ENCODE measurements at regions not wholly inside any gene's neighbourhood (a gene's known extent, or its start where the extent isn't known, plus 50 kb on each side); places are given as distances from the start of the nearest gene placed in this dataset.

GRCh38 chr10:58970160-58970915 lies 206.1 kb upstream of the PHYHIPL start:
- DNase-seq (ENCODE audit: low spot score) = no peak

DNA sequence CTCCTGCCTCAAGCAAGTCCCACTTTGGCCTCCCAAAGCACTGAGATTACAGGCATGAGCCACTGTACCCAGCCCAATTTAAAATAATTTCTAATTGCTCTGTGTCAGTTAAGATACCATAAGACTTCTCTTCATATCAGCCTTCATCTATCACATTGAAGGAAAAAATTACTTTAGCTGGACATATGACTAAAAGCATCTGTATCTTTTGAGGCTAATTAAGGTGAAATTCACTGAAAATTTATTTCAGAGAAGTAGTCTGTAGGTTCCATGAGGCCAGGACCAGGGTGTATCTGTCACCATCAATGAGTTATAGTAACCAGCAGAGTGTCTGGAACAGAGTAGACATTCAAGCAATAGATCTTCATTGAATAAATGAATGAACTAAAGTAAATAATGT lies 205.2 kb upstream of the PHYHIPL start:
- DNase-seq (ENCODE audit: low spot score) = no peak

DNA sequence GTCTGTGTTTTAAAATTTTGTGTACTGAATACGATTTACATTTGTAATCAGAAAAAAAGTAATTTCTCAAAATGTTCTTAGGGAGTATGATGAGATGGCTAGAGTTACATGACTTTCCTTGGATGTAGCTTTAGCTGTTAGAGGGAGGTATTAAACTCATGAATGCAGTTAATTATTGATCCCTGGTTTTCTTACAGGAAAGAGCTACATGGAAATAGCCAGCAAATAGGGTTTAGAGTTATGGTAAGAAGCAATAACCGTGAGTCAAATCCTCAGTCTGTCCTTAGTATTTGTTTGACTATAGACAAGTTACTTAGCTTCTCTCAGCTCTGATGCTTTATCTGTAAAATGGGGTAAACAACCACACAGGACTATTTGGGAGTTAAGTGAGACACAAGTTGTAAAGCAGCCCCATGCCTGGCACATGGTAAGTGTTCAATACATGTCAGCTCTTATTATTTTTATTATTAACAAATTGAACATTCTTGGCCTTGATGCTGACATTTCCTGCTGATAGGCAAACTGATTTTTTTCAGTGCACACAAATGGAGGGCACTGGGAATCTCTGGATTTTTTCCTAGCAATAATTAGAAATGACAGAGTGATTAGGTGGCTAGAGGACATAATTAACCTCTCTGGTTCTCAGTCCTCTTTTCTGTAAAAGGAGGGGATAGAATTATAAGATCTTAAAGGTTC lies 204.5 kb upstream of the PHYHIPL start:
- DNase-seq (ENCODE audit: low spot score) = no peak

GRCh38 chr10:58972576-58973234 lies 203.7 kb upstream of the PHYHIPL start:
- no peak for DNase-seq (ENCODE audit: low spot score)

- DNase-seq (ENCODE audit: low spot score) = no peak
Measured at GRCh38 chr10:58973235-58973595, 203.2 kb upstream of the PHYHIPL start.

GRCh38 chr10:58976254-58976653 lies 200.2 kb upstream of the PHYHIPL start:
- no peak for DNase-seq (ENCODE audit: low spot score)

- DNase-seq (ENCODE audit: low spot score) = no peak
Measured at GRCh38 chr10:58979711-58980110, 196.7 kb upstream of the PHYHIPL start.

- no peak for DNase-seq (ENCODE audit: low spot score)
Measured at GRCh38 chr10:58980826-58981415, 195.5 kb upstream of the PHYHIPL start.

DNA sequence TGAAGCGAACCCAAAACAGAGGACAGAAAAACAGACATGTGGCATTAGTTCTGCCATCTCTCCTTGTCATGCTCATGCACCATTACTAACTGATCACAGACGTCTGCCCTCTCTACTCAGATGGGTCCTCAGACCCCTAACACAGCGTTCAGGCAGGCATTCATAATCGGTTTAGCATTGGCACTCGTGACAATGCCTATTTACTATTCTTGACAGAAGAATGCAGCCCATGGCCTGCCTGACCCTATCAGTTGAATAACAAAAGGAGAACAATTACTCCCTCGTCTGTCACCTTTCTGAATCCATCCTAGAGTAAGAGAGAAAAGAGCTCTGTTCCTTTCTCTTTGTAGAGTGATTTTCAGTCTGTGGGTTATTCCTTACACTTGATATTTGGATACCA lies 194.6 kb upstream of the PHYHIPL start:
- no peak for DNase-seq (ENCODE audit: low spot score)

GRCh38 chr10:58982470-58983239 lies 193.8 kb upstream of the PHYHIPL start:
- no peak for DNase-seq (ENCODE audit: low spot score)

DNA sequence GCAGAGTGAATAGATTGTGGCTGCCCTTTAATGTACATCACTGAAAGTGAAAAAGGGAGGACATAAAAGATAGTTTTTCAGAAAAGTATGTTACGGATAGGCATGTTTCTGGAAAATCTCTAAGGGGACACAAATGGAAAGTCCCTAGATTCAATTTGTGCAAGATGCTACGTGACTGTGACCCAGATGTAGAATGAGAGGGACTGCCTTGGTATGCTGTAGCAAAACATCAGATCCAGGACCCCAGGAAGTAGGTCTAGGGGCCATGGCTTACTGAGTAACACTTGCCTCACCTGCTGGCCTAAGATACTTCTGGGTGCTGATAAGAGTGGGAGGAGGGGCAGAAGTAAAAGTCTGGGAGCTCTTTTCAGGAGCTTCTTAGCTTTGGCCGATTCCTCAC lies 191.2 kb upstream of the PHYHIPL start:
- DNase-seq (ENCODE audit: low spot score) = no peak

DNA sequence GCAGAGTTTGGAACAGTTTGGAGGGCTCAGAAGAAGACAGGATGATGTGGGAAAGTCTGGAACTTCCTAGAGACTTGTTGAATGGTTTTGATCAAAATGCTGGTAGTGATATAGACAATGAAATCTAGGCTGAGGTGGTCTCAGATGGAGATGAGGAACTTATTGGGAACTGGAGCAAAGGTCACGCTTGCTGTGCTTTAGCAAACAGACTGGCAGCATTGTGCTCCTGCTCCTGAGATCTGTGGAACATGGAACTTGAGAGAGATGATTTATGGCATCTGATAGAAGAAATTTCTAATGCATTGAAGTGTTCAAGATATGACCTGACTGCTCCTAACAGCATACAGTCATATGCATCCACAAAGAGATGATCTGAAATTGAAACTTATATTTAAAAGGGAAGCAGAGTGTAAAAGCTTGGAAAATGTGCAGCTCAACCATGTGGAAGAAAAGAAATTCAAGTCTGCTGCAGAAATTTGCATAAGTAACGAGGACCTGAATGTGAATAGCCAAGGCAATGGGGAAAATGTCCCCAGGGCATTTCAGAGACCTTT lies 186.9 kb upstream of the PHYHIPL start:
- no peak for DNase-seq (ENCODE audit: low spot score)

GRCh38 chr10:58990693-58991092 lies 185.8 kb upstream of the PHYHIPL start:
- DNase-seq (ENCODE audit: low spot score) = no peak

- no peak for DNase-seq (ENCODE audit: low spot score)
Measured at GRCh38 chr10:58991856-58992255, 184.6 kb upstream of the PHYHIPL start.

DNA sequence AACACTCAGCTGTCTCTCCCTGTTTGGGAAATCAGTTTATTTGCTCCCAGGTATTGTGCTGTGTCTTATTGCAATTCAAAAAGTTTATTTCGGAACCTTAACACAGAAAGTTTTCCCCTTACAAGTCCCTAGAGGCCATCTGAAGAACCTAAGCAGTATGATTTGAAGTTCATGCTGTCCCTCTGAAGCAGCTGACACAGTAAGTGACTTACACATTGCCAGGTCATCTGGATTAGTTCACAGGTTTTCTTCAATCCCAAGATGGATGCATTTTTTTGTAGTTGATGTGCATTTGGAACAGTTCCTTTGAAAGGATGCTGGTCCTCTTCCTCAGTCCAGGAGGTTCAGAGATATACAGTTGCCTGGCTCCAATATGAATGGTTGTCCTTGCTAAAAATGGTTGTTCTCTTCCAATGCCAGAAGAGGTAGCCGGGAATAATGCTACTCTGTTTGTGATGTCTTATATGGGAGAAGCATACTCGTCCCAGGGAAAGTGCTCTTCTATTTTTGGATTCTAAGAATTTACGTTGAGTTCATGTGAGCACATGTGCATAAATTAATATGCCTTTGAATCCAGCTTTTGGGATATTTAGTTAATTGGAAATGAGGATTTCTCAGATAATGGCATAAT lies 183.5 kb upstream of the PHYHIPL start:
- DNase-seq (ENCODE audit: low spot score) = no peak

DNA sequence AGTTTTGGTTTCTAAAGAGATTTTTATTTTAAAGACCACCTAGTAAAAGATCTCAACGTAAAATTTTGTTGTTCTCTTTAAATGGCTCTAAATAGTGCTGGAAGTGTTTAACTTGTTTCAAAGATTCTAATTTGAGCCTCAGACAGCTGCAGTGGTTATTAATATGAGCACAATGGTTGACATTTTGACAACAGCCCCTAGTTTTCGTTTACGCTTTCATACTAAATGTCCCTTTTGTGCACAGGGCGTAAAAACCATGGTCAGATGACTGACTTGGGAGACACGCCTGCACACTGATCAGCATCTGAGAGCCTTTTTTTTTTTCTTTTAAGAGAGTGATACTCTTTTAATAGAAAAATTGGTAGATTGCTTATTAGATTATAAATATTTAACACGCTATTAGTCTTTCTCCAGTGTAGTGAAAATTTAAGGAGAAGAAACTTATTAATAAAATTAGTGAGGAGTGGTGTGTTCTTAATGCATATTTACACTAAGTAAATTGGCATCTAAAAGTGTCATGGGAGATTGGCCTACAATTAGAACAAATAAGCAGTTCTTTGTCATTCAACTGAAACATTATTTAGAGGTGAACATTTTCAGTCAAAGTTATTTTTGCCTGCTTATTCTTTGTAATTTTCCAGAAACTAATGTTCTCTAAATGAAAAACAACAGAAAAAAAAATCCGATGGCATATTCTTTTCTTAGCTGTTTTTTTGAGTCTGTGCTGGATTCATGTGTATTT lies 182.8 kb upstream of the PHYHIPL start:
- DNase-seq (ENCODE audit: low spot score) = no peak

DNA sequence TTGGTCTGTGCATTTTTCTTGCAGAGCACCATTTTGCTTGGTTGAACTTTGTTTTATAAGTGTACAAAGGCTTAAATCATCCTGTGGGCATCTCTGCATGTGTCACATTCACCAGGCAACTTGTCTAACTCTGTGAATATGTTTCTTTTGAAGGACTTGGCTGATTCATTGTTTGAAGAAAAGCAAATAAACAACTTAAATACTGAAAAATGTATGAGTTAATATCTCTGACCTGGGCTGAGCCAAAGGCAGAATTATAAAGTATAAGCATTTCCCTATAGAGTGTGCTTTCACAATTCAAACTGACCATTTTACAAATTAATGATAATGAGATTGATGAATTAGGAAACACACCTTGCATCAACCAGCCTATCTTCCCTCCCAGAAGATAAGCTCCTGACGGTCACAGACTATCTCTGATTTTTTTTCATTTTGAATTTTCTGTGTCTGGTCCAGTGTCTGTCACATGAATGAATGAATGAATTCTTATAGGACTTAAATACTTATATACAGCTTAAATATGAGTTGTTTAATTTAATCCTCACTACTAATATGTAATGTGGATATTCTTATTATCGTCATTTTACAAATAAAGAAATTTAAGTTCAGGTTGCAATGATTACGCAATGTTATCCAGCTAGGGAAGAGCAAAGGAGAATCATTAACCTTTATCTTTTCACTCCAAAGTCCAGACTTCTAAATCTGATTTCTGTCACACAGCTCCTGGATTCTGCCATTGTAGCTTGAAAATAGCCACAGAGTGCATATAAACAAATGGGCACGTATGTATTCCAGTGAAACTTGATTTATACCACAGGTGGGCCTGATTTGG lies 182.0 kb upstream of the PHYHIPL start:
- DNase-seq (ENCODE audit: low spot score) = no peak

DNA sequence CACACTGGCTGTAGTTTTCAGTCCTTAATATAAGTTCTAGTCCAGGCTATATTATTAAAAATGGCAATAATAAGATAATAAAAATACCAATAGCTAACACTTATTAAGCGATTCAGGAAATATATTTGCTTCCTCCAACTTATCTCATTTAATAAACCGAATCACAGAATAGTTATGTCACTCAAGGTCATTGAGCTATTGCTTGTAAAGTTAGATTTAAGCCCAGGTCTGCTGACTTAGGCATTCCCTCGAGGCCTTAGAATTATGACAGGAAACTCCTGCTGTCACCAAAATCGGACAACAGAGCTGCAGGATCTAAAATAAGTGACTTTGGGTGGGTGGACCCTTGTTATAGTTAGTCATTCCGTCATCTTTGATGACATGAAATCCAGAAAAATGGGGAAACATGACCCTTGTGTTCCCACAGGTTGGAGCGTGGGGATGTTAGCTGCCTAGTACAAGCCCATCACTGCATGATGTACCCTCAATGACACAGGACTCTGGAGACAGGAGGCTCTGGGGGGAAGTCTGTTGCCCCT lies 181.3 kb upstream of the PHYHIPL start:
- DNase-seq (ENCODE audit: low spot score) = no peak

DNA sequence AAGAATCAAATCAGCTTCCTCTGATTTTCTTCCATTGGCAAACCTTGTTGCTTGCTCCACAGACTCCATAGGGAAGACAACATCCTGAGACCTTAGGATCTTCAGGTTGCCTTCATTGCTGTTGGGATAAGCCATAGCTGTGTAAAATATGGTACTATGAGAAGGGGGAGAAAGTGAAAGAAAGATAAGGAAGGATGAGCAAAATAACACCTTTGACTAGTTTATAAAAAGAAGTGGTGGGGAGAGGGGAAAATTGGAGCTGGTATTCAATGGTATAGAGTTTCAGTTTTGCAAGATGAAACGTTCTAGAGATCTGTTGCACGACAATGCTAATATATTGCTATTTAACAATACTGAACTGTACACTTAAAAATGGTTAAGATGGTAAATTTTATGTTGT lies 180.4 kb upstream of the PHYHIPL start:
- no peak for DNase-seq (ENCODE audit: low spot score)
